ENCODE measurements at regions not wholly inside any gene's neighbourhood (a gene's known extent, or its start where the extent isn't known, plus 50 kb on each side); places are given as distances from the start of the nearest gene placed in this dataset.
A peak's percentile ranks its signal among the peaks of the same experiment; 100 is the strongest.
"Not testable (repeated sequence)": the region's sequence is repeated elsewhere in the genome, so short reads cannot be mapped to it uniquely, and the experiment has no call there.

DNA sequence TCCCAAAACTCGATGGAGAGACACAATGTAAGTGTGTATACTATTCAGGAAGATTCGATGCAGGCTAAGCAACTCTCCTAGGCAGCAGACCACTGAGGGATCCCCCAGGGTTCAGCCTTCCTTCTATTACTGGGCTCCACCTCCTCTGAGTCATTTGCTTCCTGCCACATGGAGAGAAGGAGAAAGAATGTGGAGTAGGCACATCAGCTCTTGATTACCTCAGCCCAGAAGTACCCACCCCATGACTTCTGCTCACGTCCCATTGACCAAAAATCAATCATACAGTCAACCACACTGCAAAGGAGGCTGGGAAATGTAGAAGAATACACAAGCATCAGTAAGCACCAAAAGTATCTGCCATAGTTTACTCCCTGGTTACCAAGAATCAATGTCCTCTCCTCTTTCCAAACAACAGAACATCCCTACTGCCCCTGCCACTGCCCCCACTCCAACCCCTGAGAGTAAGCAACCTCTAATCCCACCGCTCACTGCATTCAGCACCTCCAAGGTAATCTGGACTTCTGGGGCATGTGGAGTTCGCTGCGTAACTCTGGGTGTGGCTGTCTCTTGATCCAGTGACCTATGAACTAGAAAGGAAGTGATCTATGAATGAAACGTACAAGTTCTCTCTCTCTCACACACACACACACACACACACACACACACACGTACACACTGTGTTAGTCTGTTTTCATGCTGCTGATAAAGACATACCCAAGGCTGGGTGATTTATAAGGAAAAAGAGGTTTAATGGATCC, 91.2 kb upstream of the C1QTNF7 start:
- peak; percentile 84 for DNase-seq (ENCODE audit: low read depth)

DNA sequence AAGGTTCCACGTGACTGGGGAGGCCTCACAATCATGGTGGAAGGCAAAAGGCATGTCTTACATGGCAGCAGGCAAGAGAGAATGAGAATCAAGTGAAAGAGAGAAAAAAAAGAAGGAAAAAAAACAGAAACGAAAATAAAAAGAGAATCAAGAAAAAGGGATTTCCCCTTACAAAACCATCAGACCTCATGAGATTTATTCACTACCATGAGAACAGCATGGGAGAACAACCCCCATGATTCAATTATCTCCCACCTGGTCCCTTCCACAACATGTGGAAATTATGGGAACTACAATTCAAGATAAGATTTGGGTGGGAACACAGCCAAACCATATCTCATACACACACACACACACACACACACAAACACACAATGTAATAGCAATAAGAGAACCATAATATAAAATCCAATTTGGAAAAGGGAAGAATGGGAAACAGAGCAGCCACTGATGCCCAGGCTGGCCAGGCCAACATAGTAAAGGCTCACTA, 90.6 kb upstream of the C1QTNF7 start:
- not testable (repeated sequence) for DNase-seq (ENCODE audit: low read depth)

DNA sequence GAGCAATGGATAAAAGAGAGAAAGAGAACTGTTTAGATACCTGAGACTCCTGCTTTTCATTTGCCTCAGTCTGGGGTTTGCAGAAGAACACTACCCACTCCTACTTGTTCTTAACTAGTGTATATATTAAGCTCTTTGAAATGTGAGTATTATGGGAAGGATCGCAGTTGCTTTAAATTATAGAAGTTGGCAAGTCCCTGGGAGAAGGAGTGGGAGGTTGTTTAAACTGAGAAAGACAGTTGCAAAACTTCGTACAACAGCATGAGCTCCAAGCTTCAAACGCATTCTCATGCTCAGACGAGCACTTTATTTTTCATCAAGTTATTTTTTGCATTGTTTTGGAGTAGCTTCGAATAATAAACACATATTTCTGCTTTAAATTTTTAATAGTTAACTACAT, 88.1 kb upstream of the C1QTNF7 start:
- no peak for DNase-seq (ENCODE audit: low read depth)

DNA sequence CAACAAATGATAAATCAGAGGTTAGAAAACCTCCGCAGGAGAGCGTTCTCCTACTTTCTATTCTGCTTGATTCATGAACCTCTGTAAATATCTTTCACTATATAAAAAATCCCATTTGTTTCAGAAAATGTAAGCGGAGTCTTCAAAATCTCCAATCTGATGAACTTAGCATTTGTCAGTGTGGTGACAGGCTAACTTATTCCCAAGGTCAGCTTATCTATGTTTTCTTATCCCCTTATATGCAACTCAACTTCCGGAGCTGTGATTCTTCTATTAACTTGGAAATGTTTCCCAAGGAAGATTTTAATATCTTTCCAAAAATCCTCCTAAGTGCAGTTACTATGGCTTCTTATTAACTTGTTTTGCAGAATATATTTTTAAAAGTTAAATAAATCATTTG, 87.5 kb upstream of the C1QTNF7 start:
- DNase-seq (ENCODE audit: low read depth): no peak

- DNase-seq (ENCODE audit: low read depth): no peak
These were observed 86.7 kb upstream of the C1QTNF7 start for GRCh38 chr4:15340902-15341732.

GRCh38 chr4:15341733-15342300, 86.0 kb upstream of the C1QTNF7 start:
- DNase-seq (ENCODE audit: low read depth): no peak

DNA sequence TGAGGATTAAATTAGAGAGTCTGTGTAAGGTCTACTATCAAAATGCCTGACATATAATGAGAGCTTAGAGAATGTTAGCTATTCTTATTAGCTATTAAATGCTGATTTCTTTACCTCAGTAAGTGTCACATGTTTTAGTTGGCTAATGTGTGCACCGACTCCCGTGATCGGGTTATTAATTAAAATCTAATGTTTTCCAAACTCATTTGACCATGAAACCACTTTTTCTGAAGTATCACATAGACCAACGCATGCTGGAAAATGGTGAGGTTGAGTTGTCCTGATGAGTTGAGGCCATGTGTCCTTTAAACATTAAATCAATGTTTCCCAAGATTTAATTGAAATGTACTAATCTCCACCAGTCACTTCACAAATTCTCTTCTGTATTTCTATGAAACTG, 84.8 kb upstream of the C1QTNF7 start:
- DNase-seq (ENCODE audit: low read depth): no peak

- no peak for DNase-seq (ENCODE audit: low read depth)
These were observed 84.3 kb upstream of the C1QTNF7 start for GRCh38 chr4:15343581-15343980.

DNA sequence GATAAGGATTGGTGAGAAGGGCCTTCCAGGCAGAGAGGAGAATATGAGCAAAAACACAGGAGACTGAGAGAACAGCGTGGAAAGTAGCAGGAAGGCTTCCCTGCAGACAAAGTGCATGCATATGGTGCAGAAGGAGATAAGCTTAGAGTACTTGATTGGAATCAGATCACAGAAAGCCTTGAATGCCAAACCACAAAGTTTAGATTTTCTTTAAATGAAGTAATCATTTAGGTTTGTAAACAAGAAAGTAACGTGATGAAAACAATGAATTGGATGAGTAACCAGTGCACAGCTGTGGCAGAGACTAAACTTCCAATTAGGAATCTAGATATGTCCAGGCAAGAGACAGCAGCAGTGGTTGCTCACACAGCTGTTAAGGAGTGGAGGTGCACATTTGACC, 83.8 kb upstream of the C1QTNF7 start:
- DNase-seq (ENCODE audit: low read depth): no peak

DNA sequence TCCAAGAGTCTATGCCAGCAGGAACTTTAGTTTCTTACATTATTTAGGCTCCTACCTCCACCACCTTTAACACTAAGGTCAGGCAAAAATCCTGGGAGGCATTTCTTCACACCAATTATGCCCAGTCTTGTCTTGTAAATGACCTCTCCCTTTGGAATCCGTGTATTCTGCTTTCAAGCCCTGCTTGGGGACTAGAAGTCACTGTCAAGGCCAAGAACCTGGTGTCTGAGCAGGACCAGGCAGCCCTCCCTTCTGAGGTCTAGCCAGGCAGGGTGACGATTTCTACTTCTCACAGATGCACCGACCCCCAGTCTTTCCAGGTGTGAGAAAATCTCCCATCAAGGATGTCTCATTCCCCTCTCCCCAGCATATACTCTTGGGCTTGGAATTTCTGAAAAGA, 82.7 kb upstream of the C1QTNF7 start:
- no peak for DNase-seq (ENCODE audit: low read depth)

DNA sequence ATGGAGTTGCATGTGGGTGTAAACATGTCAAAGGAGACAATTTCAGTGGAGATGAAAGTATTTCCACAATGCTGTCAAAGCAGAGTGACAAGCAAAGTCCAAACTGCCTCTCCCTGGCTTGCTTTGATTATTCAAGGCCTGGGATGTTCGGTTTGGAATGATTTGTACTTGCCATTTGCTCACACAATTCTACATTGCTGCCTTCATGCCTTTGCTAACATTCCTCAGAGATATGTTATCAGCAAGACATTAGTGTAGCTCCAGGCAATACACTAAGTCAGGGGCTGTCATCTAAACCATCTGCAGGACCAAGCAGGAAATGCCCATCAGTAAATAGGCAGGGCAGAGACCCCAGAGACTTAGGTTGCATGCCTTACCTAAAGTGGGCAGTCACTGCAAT, 79.6 kb upstream of the C1QTNF7 start:
- no peak for DNase-seq (ENCODE audit: low read depth)

- no peak for DNase-seq (ENCODE audit: low read depth)
These were observed 79.1 kb upstream of the C1QTNF7 start for GRCh38 chr4:15348695-15349094.

- DNase-seq (ENCODE audit: low read depth): no peak
These were observed 78.3 kb upstream of the C1QTNF7 start for GRCh38 chr4:15349531-15349935.

GRCh38 chr4:15349965-15350364, 77.9 kb upstream of the C1QTNF7 start:
- DNase-seq (ENCODE audit: low read depth): no peak

DNA sequence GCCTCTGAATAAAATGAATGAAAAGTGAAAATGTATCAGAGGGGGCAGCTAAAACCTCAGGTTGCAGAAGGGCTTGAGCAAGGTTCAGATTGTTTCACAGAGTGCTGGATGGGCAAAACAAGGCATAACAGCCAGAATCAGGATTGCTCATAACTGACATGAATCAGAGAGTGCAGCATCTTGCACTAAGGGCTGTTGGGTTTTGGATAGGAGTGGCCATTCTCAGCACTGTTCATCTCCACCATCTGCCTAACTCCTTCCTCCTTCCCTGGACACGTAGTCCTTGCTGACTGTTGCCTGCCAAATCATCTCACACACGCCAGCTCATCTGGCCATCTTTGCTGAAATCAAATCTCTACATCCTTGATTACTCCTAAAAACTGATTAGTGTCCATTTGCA, 75.3 kb upstream of the C1QTNF7 start:
- DNase-seq (ENCODE audit: low read depth): no peak

DNA sequence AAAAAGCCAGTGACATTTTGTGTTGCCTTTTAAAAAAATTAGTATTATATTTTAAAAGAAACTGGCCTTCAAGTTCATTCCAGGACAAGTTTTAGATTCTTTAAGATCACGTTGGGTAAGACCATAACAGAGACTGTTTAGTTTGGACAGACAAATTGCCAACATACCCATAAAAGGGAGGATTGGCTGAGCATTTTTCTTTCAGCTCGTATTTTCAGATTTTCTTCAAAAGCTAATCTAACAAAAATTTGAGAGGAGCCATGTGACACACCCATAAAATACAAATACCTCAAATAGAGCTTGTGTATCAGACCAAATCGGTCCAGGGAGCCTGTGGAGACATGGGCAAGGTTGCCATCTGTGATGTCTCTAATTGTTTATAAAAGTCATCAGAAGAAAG, 74.6 kb upstream of the C1QTNF7 start:
- DNase-seq (ENCODE audit: low read depth): no peak

DNA sequence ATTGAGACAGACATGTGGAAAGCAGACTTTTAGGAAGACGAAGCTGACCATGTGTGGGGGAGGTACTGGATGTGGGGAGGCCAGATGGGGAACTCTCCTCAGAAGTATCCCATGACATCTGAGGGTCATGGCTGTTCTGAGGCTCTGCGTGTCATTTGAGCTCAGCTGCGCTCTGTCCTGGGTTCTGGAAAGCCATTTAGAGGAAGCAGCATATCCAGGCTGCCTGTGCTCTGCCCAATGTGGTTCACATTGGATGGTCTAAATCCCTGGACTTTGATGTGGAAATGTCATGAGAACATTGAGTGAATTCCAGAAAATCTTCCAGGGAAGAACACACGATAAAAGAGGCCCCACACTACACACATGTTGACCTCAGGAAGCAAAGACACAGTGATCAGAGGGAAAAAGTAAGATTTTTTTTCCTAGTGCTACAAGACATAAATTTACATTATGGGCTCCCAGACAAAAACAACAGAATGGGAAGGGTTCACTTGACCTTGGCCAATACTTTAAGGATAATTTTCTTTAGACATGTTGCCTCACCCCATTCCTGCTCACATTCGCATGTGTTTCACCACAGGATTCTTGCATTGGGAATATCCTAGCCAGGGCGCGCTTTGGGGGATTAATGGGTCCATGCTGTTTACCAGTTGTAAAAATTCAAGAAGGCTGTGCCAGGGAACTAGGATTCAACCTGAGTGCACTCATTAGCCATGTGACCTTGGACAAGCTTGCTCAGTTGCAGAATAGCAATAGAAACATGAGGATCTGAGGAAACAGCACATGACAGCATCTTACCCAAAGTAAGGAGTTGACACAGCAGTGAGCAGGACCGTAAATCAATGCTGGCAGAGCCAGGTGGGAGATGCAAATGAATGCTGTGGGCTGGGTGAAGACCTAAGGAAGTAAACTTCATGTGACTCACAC, 73.2 kb upstream of the C1QTNF7 start:
- no peak for DNase-seq (ENCODE audit: low read depth)

DNA sequence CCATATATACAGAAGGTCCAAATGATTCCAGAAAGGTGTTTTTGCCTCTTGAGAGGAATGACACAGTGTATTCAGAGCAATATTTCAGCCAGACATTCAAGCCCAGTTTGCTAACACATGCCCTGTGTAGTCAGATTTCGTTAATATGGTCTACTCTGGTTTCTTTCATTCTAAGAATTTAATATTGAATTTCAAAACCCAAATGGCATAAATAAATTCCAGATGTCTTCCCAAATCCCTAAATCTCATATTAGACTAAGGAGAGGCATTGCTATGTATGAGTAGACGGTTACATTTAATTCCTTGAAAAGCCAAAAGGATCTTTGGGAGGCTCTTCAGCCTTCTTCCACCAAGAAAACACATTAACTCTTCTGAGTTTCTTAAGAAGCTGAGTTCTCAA, 66.3 kb upstream of the C1QTNF7 start:
- DNase-seq (ENCODE audit: low read depth): no peak

DNA sequence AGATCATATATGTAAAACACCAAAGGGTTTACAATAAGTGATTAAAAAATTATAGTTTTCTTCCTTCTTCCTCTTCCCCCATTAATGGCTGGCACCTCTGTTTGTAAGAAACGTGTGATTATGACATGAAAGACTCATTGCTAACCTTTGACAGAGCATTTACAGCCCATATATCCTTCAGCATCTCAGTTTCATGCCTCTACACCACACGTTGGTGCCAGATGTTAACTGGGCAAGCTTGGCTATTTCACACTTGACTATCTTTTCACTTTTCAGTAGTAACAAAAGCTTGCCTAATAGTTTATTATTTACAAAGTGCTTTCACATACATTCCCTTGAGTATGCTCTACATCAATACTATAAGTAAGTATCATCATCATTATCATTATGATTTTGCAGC, 65.3 kb upstream of the C1QTNF7 start:
- DNase-seq (ENCODE audit: low read depth): no peak

DNA sequence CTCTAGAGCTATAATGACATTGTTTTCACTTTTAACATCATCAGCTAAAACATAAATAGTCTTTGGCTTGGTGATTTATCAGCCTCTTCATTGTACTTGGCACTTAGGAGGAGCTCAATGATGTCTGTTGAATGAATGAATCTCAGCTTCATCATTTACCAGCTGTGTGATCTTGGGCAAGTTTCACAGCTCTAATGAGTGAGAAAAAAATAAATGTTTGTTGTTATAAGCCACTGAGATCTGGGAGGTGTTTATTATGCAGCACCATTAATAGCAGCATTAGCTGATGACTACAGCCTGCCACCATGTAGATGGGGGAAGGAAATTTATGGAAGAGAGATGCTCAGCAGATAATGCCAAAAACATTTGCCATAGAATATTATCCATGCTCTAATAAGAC, 63.6 kb upstream of the C1QTNF7 start:
- no peak for DNase-seq (ENCODE audit: low read depth)

GRCh38 chr4:15365641-15366040, 62.2 kb upstream of the C1QTNF7 start:
- DNase-seq (ENCODE audit: low read depth): no peak
